ENCODE measurements at regions not wholly inside any gene's neighbourhood (a gene's known extent, or its start where the extent isn't known, plus 50 kb on each side); places are given as distances from the start of the nearest gene placed in this dataset.
"Not testable (repeated sequence)": the region's sequence is repeated elsewhere in the genome, so short reads cannot be mapped to it uniquely, and the experiment has no call there.

DNA sequence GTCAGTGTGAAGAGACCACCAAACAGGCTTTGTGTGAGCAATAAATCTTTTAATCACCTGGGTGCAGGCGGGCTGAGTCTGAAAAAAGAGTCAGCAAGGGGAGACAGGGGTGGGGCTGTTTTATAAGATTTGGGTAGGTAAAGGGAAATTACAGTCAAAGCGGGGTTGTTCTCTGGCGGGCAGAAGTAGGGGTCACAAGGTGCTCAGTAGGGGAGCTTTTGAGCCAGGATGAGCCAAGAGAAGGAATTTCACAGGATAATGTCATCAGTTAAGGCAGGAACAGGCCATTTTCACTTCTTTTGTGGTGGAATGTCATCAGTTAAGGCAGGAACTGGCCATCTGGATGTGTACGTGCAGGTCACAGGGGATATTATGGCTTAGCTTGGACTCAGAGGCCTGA is 372.6 kb upstream of the MEX3C start:
- H3K4me1 ChIP-seq (ENCODE audit: insufficient read depth, low read length); H3K27ac Mint-ChIP-seq; H3K36me3 ChIP-seq (ENCODE audit: insufficient read depth, low read length); H3K9me3 Mint-ChIP-seq; H3K4me3 Mint-ChIP-seq; DNase-seq; H3K36me3 Mint-ChIP-seq; H3K27ac ChIP-seq (ENCODE audit: low read depth, low read length); H3K4me3 ChIP-seq (ENCODE audit: low read length); H3K27me3 ChIP-seq (ENCODE audit: insufficient read depth, low read length, poor library complexity, severe bottlenecking); H3K27me3 Mint-ChIP-seq; POLR2A ChIA-PET; H3K9me3 ChIP-seq (ENCODE audit: low read length); H3K4me1 Mint-ChIP-seq: not testable (repeated sequence)
- CTCF ChIA-PET, result interaction anchor here (0.6 kb wide), 1 partner anchor 37 kb away, joined by 3 read pairs; no protein-coding TSS in a partner anchor

DNA sequence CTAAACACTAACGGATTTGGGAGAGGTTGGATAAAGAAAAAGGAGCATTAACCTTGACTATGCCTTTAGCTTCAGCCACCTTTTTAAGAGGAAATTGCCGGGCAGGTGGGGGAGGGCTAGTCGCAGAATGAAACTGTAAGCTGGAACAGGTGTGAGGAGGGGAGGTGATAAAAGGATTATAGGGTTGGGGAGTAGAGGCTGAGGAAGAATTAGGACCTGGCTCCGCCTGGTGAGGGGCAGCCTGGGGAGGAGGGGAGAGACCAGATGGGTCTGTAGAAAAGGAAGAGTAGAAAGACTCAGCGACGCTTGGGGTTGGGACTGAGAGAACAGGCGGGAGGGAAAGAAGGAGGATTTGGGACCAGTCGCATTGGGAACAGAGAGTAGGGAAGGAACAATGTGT is 376.4 kb upstream of the MEX3C start:
- H3K27me3 Mint-ChIP-seq; H3K27me3 ChIP-seq (ENCODE audit: insufficient read depth, low read length, poor library complexity, severe bottlenecking); H3K4me1 Mint-ChIP-seq; H3K36me3 Mint-ChIP-seq; H3K4me1 ChIP-seq (ENCODE audit: insufficient read depth, low read length); H3K9me3 Mint-ChIP-seq; H3K4me3 ChIP-seq (ENCODE audit: low read length); H3K27ac Mint-ChIP-seq; H3K4me3 Mint-ChIP-seq; DNase-seq; POLR2A ChIA-PET; H3K27ac ChIP-seq (ENCODE audit: low read depth, low read length); H3K9me3 ChIP-seq (ENCODE audit: low read length); CTCF ChIA-PET; H3K36me3 ChIP-seq (ENCODE audit: insufficient read depth, low read length): not testable (repeated sequence)

DNA sequence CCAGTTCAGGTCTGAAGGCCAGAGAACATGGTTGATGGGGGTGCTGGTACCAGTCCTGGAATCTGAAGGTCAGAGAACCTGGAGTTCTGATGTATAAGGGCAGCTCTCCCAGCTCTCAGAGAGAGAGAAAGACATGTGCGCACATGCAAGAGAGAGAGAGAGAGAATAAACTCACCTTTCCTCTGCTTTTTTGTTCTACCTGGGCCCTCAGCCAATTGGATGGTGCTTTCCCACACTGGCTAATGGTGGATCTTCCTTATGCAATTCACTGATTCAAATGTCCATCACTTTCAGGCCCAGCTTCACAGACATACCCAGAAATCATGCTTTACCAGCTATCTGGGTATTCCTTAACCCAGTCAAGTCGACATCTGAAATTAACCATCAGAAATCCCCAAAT is 377.7 kb upstream of the MEX3C start:
- Histone ChIP-seq H3K4me1 (ENCODE audit: insufficient read depth, low read length) (no peaks in the 10 kb centered on the region), H3K9me3 (ENCODE audit: low read length) (no peaks in the 10 kb centered on the region), H3K27me3 (ENCODE audit: insufficient read depth, low read length, poor library complexity, severe bottlenecking) (no peaks in the 10 kb centered on the region), H3K4me3 (ENCODE audit: low read length) (no peak overlapping the region), H3K27ac (ENCODE audit: low read depth, low read length) (no peak overlapping the region), H3K36me3 (ENCODE audit: insufficient read depth, low read length) (no peaks in the 10 kb centered on the region)
- no peak for DNase-seq
- Mint-ChIP-seq H3K4me3 (no peak overlapping the region), H3K36me3 (no peaks in the 10 kb centered on the region), H3K27me3 (peaks cover 6 to 8% of the 10 kb centered on the region in 2 donors), H3K4me1 (no peaks in the 10 kb centered on the region), H3K9me3 (peaks cover 0 to 4% (median 2%) of the 10 kb centered on the region in 5 donors), H3K27ac (no peak overlapping the region)
- POLR2A ChIA-PET, result no interaction called here
- CTCF ChIA-PET, result no interaction called here

DNA sequence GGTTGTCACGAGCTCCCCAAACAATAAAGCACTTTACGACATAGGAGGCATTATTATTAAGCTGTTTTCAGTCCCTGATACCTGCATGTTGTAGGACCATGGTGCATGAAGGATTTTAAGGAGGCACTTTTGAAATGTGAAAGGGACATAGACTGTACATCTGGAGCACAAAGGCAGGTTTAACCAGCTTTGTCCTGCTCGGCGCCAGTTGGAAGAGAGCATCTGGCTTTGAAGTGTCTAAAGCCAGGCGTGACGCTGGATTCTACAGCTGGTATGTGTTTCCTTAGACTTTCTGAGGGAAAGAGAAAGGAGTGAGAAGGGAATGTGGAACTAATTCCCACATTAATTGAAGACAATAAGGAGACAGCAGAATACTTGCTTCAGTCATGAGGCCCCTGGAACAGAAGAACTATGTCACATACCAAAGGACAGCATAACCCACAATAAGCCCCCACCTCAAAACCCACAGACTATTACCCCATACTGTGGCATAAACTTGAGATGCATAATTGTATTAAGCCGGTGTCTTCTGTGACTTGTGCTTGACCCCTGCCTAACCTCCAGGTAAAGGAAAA is 381.0 kb upstream of the MEX3C start:
- Mint-ChIP-seq H3K9me3 (peaks cover 0 to 4% (median 2%) of the 10 kb centered on the region in 5 donors), H3K4me3 (no peak overlapping the region), H3K36me3 (no peaks in the 10 kb centered on the region), H3K4me1 (no peaks in the 10 kb centered on the region), H3K27ac (no peak overlapping the region), H3K27me3 (peaks cover 6 to 8% of the 10 kb centered on the region in 2 donors)
- ChIA-PET POLR2A (no interaction called here), CTCF (no interaction called here)
- no peak for DNase-seq
- Histone ChIP-seq H3K4me3 (ENCODE audit: low read length) (no peak overlapping the region), H3K4me1 (ENCODE audit: insufficient read depth, low read length) (no peaks in the 10 kb centered on the region), H3K27ac (ENCODE audit: low read depth, low read length) (no peak overlapping the region), H3K9me3 (ENCODE audit: low read length) (no peaks in the 10 kb centered on the region), H3K36me3 (ENCODE audit: insufficient read depth, low read length) (no peaks in the 10 kb centered on the region), H3K27me3 (ENCODE audit: insufficient read depth, low read length, poor library complexity, severe bottlenecking) (no peaks in the 10 kb centered on the region)

DNA sequence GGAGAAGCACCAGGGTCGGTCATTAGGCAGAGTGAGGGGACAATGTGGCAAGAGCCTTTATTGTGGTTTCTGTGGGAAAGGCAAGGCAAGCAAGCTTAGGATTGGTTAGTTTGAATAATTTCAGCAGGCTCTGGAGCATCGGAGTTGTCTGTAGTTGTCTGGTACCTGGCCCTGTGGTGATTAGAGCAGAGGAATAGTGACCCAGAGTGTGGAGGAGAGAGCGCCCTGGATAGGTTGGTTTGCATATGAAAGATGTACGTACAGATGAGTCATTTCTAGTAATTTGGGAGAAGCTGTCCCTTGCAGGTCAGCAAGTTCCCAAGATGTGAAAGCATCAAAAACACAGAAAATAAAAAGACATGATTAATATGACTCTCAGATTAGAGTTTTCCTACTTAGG is 383.1 kb upstream of the MEX3C start:
- no peaks in the 10 kb centered on the region for H3K36me3 Mint-ChIP-seq
- Histone ChIP-seq H3K27ac (ENCODE audit: low read depth, low read length) (no peak overlapping the region), H3K27me3 (ENCODE audit: insufficient read depth, low read length, poor library complexity, severe bottlenecking) (no peaks in the 10 kb centered on the region), H3K4me1 (ENCODE audit: insufficient read depth, low read length) (no peaks in the 10 kb centered on the region), H3K36me3 (ENCODE audit: insufficient read depth, low read length) (no peaks in the 10 kb centered on the region), H3K9me3 (ENCODE audit: low read length) (no peaks in the 10 kb centered on the region), H3K4me3 (ENCODE audit: low read length) (no peak overlapping the region)
- ChIA-PET CTCF (no interaction called here), POLR2A (no interaction called here)
- peaks cover 0 to 4% (median 0%) of the 10 kb centered on the region in 5 donors for H3K9me3 Mint-ChIP-seq
- H3K4me1 Mint-ChIP-seq, result no peaks in the 10 kb centered on the region
- peaks cover 0 to 2% of the 10 kb centered on the region in 2 donors for H3K27me3 Mint-ChIP-seq
- DNase-seq, result no peak
- no peak overlapping the region for H3K4me3 Mint-ChIP-seq
- H3K27ac Mint-ChIP-seq, result no peak overlapping the region

DNA sequence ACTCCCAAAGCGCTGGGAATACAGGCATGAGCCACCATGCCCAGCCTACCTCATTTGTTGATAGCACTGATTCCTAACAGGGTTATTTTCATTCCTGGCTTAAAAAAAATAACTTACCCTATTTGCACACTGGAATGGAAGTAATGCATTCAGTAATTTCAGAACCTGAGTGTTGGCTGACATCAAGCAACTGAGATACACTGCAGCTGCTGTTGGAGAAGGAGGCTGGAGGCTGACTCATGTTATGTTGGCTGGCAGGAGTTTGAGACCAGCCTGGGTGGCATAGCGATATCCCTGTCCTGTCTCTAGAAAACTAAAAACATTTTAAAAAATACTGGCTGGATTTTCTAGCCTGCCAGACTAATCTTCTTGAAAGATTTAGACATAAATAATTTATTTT is 385.1 kb upstream of the MEX3C start:
- no peak overlapping the region for H3K4me3 ChIP-seq (ENCODE audit: low read length)
- ChIA-PET CTCF (no interaction called here), POLR2A (no interaction called here)
- H3K4me1 Mint-ChIP-seq, result no peaks in the 10 kb centered on the region
- no peak for DNase-seq
- H3K36me3 ChIP-seq (ENCODE audit: insufficient read depth, low read length), result no peaks in the 10 kb centered on the region
- no peak overlapping the region for H3K27ac Mint-ChIP-seq
- H3K4me1 ChIP-seq (ENCODE audit: insufficient read depth, low read length), result no peaks in the 10 kb centered on the region
- no peaks in the 10 kb centered on the region for H3K27me3 ChIP-seq (ENCODE audit: insufficient read depth, low read length, poor library complexity, severe bottlenecking)
- no peak overlapping the region for H3K27ac ChIP-seq (ENCODE audit: low read depth, low read length)
- peaks cover 0 to 2% (median 0%) of the 10 kb centered on the region in 5 donors for H3K9me3 Mint-ChIP-seq
- no peak overlapping the region for H3K4me3 Mint-ChIP-seq
- peaks cover 0 to 3% of the 10 kb centered on the region in 2 donors for H3K27me3 Mint-ChIP-seq
- no peaks in the 10 kb centered on the region for H3K9me3 ChIP-seq (ENCODE audit: low read length)
- no peaks in the 10 kb centered on the region for H3K36me3 Mint-ChIP-seq

DNA sequence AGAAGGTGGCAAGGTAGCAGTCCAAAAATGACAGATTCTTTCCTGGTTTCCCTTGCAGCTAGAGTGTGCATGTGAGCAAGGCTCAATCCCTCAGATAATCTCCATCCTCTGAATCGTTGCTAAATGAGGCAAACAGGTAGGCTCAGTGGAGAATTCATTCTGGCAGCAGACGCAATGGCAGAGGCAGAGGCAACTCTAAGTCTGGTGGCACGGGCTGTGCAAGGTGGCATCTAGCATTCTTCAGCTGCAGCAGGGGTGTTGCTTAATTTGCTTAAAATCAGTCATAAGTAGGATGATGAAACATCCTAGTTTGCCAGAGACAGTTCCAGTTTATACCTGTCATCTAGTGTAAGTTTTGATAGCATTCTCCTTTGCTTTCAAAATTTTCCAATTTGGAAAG is 391.1 kb upstream of the MEX3C start:
- Mint-ChIP-seq H3K9me3 (peaks cover 0 to 2% (median 0%) of the 10 kb centered on the region in 5 donors), H3K36me3 (no peaks in the 10 kb centered on the region)

DNA sequence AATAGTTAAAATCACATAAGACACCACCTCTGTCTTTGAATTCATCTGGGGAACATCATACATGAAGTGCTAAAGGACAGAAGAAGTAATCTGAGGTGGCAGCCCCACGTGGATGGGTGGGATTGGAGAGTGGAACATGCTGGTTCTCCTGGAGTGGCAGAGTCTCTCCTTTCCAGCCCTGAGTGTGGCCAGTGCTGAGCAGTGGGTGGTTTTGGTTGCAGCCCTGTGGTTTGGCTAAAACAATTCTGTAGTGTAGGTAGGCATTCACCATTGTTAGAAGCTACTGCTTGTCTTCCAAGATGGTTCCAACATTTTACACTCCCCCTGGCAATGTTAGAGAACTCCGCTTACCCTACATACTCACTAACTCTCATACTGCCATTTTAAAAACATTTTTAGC is 396.4 kb upstream of the MEX3C start:
- Histone ChIP-seq H3K4me3 (ENCODE audit: low read length) (no peak overlapping the region), H3K27me3 (ENCODE audit: insufficient read depth, low read length, poor library complexity, severe bottlenecking) (no peaks in the 10 kb centered on the region), H3K4me1 (ENCODE audit: insufficient read depth, low read length) (no peaks in the 10 kb centered on the region), H3K27ac (ENCODE audit: low read depth, low read length) (no peak overlapping the region), H3K36me3 (ENCODE audit: insufficient read depth, low read length) (no peaks in the 10 kb centered on the region), H3K9me3 (ENCODE audit: low read length) (no peaks in the 10 kb centered on the region)
- Mint-ChIP-seq H3K27me3 (peaks cover 0 to 2% of the 10 kb centered on the region in 2 donors), H3K36me3 (no peaks in the 10 kb centered on the region), H3K27ac (no peak overlapping the region), H3K4me3 (no peak overlapping the region), H3K9me3 (peaks cover 0 to 7% (median 2%) of the 10 kb centered on the region in 5 donors), H3K4me1 (no peaks in the 10 kb centered on the region)
- no peak for DNase-seq
- POLR2A ChIA-PET, result no interaction called here
- CTCF ChIA-PET, result no interaction called here

More for the DNA sequence above, 391.1 kb upstream of the MEX3C start:
- H3K27ac Mint-ChIP-seq, result no peak overlapping the region
- peaks cover 0 to 3% of the 10 kb centered on the region in 2 donors for H3K27me3 Mint-ChIP-seq
- H3K4me1 ChIP-seq (ENCODE audit: insufficient read depth, low read length), result no peaks in the 10 kb centered on the region
- H3K4me3 ChIP-seq (ENCODE audit: low read length), result no peak overlapping the region
- H3K9me3 ChIP-seq (ENCODE audit: low read length), result no peaks in the 10 kb centered on the region
- ChIA-PET CTCF (no interaction called here), POLR2A (no interaction called here)
- DNase-seq, result no peak
- no peaks in the 10 kb centered on the region for H3K27me3 ChIP-seq (ENCODE audit: insufficient read depth, low read length, poor library complexity, severe bottlenecking)
- no peak overlapping the region for H3K27ac ChIP-seq (ENCODE audit: low read depth, low read length)
- H3K36me3 ChIP-seq (ENCODE audit: insufficient read depth, low read length), result no peaks in the 10 kb centered on the region
- no peaks in the 10 kb centered on the region for H3K4me1 Mint-ChIP-seq
- no peak overlapping the region for H3K4me3 Mint-ChIP-seq

DNA sequence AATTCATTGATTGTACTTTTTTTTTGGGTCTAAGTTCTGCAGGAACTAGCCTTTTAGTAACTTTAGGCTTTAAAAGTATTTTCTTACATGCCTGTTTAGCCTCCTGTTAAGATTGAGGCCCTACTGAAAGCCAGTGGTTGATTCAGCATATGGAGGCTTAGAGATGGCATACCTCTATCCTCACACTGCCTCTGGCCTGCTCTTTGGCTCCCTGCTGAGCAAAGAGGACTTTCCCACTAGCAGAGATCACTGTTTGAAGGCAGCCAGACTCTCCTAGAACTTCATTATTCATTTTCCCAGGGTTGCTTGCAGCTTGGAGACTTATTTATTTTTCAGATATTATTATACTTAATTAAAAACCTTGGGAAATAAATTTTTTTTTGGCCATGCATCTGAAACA is 405.6 kb upstream of the MEX3C start:
- DNase-seq, result no peak
- Mint-ChIP-seq H3K36me3 (no peaks in the 10 kb centered on the region), H3K27ac (no peak overlapping the region), H3K9me3 (peaks cover 0 to 4% (median 0%) of the 10 kb centered on the region in 5 donors), H3K4me3 (no peak overlapping the region), H3K4me1 (no peaks in the 10 kb centered on the region), H3K27me3 (peaks cover under 1 to 4% of the 10 kb centered on the region in 2 donors)
- H3K36me3 ChIP-seq (ENCODE audit: insufficient read depth, low read length), result no peaks in the 10 kb centered on the region
- H3K9me3 ChIP-seq (ENCODE audit: low read length), result no peaks in the 10 kb centered on the region
- H3K27me3 ChIP-seq (ENCODE audit: insufficient read depth, low read length, poor library complexity, severe bottlenecking), result no peaks in the 10 kb centered on the region
- POLR2A ChIA-PET, result no interaction called here
- no peak overlapping the region for H3K27ac ChIP-seq (ENCODE audit: low read depth, low read length)
- H3K4me3 ChIP-seq (ENCODE audit: low read length), result no peak overlapping the region
- no peaks in the 10 kb centered on the region for H3K4me1 ChIP-seq (ENCODE audit: insufficient read depth, low read length)
- CTCF ChIA-PET, result no interaction called here
